HK-2 (cell line): ENCODE measurements at regions not wholly inside any gene's neighbourhood (a gene's known extent, or its start where the extent isn't known, plus 50 kb on each side); places are given as distances from the start of the nearest gene placed in this dataset.

Source experiments
- DNase-seq: peaks from one replicate; pipeline ENCODE4 v3.0.0-alpha.2; 2018; ENCODE audit not compliant: unreplicated experiment

GRCh38 chr17:77429969-77430752, 289.4 kb downstream of the SEC14L1 start:
- peak; percentile 97 for DNase-seq

GRCh38 chr17:77432034-77432661, 291.4 kb downstream of the SEC14L1 start:
- no peak for DNase-seq

- DNase-seq, result no peak
Observed at GRCh38 chr17:77432742-77433141, 292.0 kb downstream of the SEC14L1 start.

- DNase-seq, result no peak
Observed at GRCh38 chr17:77433385-77434135, 292.8 kb downstream of the SEC14L1 start.

- DNase-seq, result no peak
Observed at GRCh38 chr17:77434136-77435114, 293.7 kb downstream of the SEC14L1 start.

- no peak for DNase-seq
Observed at GRCh38 chr17:77435272-77436057, 294.7 kb downstream of the SEC14L1 start.

GRCh38 chr17:77436058-77436442, 295.3 kb downstream of the SEC14L1 start:
- DNase-seq, result no peak

- no peak for DNase-seq
Observed at GRCh38 chr17:77436481-77436880, 295.7 kb downstream of the SEC14L1 start.

GRCh38 chr17:77437017-77437416, 296.2 kb downstream of the SEC14L1 start:
- peak; percentile 28 for DNase-seq

- no peak for DNase-seq
Observed at GRCh38 chr17:77437747-77438146, 297.0 kb downstream of the SEC14L1 start.

- DNase-seq, result no peak
Observed at GRCh38 chr17:77438241-77439188, 297.7 kb downstream of the SEC14L1 start.

- no peak for DNase-seq
Observed at GRCh38 chr17:77439189-77440018, 298.6 kb downstream of the SEC14L1 start.

- DNase-seq, result no peak
Observed at GRCh38 chr17:77440560-77440981, 299.8 kb downstream of the SEC14L1 start.

- DNase-seq, result no peak
Observed at GRCh38 chr17:77441130-77441920, 300.6 kb downstream of the SEC14L1 start.

GRCh38 chr17:77441940-77442339, 301.2 kb downstream of the SEC14L1 start:
- DNase-seq, result no peak

- DNase-seq, result no peak
Observed at GRCh38 chr17:77442976-77443747, 302.4 kb downstream of the SEC14L1 start.

GRCh38 chr17:77443748-77444260, 303.0 kb downstream of the SEC14L1 start:
- no peak for DNase-seq
